Amniotic stem cell (primary cell): ENCODE measurements at regions not wholly inside any gene's neighbourhood (a gene's known extent, or its start where the extent isn't known, plus 50 kb on each side); places are given as distances from the start of the nearest gene placed in this dataset.
"Not testable (repeated sequence)": the region's sequence is repeated elsewhere in the genome, so short reads cannot be mapped to it uniquely, and the experiment has no call there.

Source experiments
- DNase-seq: peaks from one replicate; lab custom pipeline; 2025; lab: John Stamatoyannopoulos, UW

DNA sequence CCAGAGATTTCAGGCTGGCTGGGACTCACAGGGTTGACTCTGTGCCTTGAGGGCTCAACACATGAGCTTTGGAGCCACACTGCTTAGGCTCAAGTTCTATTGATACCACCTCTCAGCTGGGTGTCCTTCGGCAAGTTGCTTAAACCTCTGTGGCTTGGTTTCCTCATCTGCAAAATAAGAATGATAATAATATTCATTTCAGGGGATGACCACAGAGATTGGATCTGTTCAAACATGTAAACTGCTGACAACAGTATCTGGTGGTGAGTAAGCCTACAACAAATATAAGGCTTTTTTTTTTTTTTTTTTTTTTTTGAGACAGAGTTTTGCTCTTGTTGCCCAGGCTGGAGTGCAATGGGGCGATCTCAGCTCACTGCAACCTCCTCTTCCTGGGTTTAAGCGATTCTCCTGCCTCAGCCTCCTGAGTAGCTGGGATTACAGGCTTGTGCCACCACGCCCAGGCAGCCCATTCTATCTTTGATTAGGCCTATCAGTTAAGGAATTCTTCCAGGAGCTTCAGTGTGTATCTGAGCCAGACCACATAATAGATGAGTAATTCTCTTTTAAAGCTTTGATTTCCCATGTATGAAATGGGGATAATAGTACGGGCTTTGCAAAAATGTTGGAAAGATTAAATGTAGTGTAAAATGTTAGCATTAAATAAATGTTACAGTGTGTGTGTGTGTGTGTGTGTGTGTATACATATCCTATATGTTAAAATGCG lies 437.6 kb downstream of the PRDM2 start:
- DNase-seq, result no peak

DNA sequence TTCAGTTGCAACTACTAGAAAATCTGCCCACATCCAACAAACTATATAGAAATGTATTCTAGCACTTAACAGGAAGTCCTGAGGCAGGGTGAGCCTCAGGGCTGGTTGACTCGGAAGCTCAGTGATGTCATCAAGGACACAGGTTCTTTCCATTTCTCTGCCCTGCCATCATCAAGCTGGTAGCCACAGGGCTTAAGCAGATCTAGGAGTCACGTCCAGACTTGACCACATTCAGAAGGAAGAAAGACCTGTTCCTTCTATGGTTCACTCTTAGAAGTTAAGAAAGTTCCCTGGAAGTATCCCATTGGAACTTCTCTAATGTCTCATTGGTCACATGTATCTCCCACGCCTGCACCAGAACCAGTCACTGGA lies 438.1 kb downstream of the PRDM2 start:
- no peak for DNase-seq

DNA sequence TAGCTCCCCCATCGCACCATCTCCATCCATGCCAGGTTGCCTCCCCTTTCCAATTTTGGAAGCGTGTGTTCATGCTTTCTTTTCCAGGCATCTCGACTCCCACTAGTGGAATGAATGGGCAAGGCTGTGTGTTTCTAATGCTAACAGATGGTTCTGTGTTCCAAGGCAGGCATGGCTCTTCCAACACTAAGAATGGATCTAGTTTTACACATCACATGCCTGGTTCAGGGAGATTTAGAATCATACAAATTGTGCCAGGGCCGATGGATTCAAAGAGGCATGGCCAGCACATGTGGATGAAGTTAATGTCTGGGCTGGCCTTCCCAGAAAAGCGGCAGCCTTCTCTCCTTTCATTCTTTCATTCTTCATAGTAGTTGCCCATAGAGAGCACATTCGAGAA lies 438.7 kb downstream of the PRDM2 start:
- DNase-seq, result no peak

DNA sequence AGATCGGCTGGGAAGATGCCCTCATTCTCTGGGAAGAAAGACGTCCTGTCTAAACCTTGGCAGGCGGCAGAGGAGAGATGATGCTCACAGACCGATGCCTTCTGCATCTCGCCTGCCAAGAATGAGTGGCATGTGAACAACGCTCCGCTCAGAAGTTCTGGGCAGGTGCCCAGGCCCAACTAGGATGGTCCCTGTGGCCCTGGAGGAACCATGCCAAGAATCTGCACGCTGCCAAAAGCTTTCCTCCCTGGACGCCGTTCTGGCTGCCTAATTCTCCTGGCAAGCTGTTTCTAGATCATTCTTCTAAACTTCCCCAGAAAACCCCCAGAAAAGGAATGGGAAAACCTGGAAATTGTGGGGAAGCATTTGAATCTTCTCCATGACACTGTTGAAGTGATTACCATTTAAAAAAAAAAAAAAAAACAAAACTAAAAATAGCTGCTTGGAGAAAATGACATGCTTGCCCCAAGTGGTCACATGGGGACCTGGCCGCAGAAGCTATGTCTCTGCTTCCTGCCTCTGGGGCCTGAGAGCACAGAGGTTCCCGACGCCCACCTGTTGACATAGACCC lies 440.9 kb downstream of the PRDM2 start:
- DNase-seq, result no peak

DNA sequence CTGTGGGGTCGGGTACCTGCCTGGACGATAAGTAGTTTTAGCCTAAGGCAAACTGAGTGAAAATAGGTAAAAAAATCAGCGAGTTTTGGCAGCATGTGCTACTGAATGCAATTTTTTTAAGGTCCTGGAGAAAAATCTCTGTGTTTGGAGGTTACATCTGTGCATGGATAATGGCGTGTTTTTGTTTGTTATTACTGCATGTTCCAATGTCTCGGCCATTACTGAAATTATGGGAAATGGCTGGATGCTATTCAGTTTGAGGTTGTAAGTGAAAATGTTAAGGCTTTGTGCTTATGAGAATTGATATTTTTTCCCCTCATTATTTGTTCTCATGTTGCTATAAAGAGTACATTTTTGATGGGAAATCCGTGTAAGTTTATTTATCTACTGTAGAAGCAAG lies 441.7 kb downstream of the PRDM2 start:
- no peak for DNase-seq

DNA sequence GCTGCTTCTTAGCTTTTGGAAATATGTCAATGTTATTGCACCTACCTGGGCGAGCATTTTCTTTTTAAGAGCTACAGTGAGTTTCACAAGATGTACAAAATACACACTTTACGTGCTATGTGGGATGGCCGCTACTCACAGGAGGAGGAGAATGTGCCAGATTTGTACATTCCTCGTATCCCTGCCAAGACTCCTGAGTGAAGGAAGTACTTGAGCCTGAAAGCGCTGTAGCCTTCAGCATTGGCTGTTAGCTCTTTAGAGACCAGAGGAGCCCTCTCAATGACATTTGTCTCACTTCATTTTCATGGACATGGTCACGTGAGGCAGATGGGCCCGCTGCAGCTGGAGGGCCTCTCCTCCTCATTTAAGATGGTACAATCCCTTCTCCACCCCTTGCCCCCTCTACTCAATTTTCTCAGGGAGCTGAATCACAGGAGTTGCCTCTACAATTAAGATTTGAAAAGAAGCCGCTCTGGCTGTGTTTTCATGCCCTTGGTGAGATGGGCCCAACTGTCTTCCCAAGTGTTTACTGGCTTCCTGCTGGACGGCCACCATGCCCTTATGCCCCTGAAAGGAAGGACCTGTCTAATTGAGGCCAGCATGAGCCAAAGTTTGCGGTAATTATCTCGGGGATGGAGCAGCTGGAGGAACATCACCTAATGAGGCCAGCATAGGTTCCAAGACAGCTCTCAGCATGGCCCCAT lies 442.6 kb downstream of the PRDM2 start:
- DNase-seq, result no peak

DNA sequence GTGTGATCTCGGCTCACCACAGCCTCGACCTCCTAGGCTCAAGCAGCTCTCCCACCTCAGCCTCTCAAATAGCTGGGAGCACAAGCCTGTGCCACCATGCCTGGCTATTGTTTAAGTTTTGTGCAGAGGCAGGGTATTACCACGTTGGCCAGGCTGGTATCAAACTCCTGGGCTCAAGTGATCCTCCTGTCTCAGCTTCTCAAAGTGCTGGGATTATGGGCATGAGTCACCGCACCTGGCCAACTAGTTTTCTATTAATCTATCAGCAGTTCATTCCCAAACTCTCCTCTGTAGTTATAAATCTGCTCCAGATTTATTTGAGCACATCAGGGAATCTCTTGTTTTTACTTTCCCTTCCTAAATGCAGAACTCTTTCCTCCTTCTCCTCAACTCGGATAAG lies 443.8 kb downstream of the PRDM2 start:
- no peak for DNase-seq

DNA sequence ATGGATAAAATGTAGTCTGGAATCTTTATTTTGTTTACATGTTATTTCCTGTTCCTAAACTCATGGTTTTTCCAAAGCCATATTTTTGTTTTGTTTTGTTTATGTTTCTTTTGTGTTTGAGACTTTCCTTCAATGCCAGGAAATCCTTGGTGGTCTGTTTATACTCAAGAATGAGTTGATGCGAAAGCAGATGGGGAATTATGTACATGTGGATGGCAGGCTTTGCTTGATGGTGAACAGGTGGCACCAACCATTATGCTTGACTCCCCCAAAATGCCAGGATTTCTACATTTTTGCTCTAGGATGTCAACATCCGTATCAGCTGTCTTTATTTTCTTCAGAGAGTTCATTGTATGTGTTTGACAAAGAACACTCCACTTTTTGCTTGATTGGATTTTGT lies 448.5 kb downstream of the PRDM2 start:
- no peak for DNase-seq

DNA sequence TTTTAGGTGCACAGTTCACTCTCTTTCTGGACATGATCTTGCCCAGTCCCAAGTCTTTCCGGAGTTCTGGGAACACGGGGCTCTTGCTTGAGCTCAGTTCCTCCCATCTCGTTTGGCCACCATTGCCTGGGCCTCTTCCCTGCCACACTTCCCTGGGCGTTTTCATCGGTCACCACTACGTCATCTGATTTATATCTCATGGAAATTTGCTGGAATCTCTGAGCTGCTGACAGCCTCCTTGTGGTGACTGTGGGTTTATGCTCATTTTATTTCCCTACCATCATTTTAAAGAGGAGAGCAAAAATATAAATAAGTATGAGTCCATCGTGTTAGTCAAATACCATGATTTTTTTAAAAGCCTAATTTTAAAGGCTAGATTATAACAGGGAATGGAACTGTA lies 449.1 kb upstream of the KAZN start:
- DNase-seq, result no peak

DNA sequence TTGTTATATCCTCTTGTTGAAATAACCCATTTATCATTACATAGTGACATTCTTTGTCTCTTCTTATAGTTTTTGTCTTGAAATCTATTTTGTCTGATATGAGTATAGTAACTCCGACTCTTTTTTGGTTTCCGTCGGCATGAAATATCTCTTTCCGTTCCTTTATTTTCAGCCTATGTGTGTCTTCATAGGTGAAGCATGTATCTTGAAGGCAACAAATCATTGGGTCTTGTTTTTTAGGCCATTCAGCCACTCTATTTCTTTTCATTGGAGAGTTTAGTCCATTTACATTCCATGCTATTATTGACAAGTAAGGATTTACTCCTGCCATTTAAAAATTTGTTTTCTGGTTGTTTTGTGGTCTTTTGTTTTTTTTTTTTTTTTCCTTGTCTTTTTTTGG lies 441.9 kb upstream of the KAZN start:
- no peak for DNase-seq

DNA sequence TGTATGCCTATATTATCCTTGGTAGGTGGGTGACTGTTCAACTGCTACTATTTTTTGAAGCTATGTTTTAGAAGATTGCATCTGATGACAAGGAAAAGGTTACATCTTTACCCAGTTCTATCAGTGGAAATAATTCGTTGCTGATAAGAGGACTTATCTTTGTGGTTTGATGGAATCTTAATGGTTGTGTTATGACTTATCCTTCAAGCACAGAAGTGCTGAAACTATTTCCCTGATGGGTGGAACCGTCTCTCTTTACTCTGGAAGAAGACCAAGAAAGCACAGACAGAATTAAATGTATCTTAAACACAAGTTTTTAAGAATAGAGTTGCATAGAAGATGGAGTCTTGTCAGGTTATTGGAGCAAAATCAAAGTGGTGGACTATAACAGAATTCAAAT lies 437.7 kb upstream of the KAZN start:
- no peak for DNase-seq

DNA sequence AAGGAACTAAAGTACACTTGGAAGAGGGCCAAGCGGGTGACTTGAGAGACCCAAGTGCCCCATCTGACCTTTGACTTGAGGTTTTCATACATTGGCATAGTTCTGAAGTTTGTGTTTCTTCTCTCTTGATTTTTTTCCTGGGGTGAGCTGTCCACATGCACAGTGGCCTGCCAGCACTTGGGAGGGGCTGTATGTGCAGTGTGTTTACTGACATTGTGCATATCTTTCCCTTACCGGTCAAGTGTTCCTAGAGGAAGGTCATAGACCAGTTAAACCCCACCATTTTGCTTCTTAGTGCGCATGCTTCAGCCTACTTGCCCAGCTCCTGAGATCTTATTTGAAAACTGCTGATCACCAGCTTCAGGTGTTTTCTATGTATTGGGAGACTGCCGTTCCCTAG lies 435.2 kb upstream of the KAZN start:
- no peak for DNase-seq

DNA sequence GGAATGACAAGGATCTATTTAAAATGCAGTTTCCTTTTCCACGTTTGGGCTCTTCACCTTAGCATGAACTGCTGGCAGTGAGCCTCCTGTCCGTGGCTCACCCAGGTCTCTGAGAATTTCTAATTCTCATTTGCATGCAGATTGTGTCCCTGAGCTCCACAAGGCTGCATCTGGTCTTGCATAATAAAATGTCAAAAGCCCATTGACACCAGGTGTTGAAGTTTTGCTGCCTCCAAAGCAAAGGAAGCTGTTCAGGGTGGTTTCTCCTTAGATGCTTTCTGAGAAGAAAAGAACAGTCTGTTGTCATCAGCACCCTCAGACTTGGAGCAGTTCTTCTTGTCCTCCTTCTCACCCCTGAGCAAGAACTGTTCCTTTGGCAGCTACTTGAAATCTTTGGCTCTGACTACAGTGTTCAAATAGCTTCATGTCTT lies 433.1 kb upstream of the KAZN start:
- no peak for DNase-seq

DNA sequence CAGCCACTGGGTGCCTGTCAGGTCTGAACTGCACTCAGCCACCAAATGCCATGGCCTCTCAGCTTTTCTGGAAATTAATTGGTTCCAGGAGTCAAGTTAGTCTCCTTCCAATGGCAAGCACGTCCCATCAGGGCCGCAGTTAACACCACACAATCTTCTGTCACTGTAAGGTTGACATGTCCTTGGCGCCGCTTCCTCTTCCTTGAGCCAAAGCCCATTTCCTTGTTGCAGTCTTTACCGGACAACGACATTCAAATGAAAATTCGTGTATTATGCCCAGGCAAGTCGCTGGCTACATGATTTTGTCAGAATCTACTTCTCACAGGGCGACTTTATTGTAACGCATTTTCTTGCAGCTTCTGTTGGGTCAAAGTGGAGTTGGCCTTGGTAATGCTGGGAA lies 430.6 kb upstream of the KAZN start:
- no peak for DNase-seq

DNA sequence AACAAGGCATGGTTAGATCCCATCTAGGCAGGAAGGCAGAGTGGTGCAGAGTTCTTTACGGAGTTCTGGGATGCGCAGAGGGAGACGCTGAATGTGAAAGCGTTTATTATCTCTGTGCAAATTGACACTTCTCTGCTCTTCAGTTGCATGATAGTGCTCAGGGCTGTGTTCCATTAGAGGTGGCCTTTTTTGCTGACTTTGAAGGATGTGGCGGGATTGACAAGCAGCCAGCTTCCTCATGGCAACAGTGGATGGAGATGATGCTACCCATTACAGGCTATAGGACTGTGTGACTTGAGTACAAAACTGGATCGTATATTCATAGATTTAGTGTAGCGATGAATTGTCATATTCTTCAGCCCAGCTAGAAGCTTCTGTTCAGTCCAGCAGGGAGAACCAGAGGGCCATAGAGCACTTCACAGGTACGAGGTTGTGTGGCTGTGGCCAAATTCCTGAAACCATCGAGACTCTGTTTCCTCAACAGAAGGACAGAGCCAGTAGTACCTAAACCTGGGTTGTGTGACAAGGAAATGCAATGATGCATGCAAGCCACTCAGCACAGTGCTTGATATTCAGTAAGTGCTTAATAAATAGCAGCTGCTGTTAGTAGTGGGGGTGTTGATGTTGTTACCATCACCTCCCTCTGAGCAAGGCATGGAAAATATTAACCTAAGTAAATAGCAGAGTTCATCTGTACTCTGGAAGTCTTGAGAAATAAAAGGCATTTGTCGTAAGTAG lies 430.0 kb upstream of the KAZN start:
- DNase-seq, result no peak

DNA sequence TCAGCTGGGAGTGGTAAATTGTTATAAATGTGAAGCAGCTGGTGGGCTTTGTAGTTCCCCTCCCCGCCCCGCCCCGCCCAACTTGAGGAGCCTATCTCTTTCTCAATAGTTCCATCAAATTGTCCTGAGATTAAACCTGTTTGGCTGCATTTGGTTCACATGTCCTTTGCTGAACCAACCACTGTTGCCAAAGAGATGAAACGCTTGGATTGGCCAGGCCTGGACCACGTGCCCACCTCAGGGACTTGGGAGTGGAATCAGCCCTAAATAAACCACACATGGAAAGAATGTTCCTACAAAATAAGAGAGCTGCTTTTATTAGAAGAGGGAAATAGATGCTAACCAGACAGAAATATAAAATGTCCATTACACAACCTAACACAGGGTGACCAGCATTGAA lies 424.9 kb upstream of the KAZN start:
- no peak for DNase-seq

DNA sequence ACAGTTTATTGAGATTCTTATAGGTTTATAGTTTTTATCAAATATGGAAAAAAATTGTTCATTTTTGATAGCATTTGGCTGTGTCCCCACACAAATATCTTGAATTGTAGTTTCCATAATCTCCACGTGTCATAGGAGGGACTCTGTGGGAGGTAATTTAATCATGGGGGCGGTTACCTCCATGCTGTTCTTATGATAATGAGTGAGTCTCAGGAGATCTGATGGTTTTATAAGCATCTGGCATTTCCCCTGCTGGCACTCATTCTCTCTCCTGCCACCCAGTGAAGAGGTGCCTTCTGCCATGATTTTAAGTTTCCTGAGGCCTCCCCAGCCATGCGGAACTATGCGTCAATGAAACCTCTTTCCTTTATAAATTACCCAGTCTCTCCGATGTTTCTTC lies 420.6 kb upstream of the KAZN start:
- not testable (repeated sequence) for DNase-seq

DNA sequence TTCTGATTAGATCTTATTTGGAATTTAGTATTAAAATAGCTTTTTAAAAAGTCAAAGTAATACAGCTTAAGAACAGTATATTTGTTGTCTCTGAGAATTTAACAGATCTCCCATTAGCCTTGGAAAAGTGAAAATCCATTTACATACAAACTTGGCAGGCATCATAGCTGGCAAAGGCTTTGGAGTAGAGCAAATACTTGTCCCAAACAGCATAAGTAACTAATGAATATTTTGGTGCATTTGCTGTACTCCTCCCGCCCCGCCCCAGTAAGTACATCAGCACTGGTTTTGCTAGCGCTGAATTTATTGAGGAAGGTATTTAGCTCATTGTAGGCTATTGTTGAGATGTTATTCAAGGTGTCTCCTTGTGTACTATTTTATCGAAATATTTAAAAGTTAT lies 417.7 kb upstream of the KAZN start:
- no peak for DNase-seq

DNA sequence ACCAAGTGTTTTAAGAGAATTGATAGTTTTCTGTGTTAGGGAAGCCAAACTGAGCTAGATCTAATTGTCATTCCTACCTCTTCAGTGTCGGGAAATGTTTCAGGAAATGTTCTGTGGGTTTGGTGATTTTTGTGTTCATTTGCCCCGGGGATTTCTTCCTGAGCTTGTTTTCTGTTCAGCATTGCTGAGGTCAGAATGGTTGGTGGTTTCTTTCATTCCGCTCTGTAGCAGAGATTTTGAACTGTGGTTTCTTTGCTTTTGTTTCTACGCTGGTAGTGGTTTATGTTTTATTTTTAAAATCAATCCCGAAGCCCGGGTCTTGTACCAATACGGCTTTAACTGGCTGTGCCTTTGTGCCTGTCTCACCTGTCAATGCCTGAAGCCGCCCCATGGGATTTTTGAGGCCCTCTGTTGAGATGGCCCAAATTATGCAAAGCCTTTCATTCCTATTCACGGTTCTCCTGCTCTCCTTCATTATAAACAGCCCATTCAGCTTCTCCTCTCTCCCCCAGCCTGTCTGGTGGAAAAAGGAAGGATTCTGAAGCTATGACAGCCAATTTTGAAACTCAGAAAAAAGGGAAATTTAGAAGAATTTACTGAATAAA lies 417.2 kb upstream of the KAZN start:
- no peak for DNase-seq

DNA sequence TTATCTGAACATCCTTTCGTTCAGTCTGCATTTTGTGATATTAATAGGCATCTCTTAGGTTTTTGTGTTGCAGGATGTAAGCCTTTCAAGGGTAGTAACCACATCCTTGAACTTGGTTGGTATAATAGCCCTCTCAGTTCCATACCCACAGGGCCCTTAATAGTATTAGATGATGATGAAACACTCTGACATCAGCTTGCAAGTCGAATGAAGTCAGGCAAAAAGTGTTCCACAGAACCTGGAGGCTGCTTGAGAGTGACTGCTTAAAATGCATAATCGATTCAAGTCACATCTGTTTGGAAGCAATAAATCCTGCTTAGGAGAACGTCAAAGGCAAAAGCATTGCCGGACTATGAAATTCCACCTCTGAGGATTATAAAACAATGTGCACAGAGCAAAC lies 415.6 kb upstream of the KAZN start:
- DNase-seq, result no peak

DNA sequence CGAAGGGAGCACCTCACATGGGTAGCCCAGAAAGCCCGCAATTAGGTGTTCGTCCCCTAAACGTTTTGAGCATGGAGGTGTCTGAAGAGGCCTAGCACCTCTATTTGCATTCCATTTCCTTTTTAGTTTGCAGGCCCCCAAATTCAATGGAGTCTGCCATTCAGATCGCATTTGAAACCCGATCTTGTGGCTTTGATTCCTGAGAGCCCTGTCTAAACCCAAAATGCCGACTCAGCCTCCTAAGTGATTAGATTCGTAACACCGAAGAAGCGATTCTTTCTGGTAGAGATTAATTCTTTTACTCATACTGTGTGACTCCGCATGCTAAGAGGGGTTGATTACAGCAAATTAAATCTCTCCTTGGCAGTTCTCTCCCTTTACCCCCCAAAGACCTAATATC lies 415.2 kb upstream of the KAZN start:
- DNase-seq, result no peak

DNA sequence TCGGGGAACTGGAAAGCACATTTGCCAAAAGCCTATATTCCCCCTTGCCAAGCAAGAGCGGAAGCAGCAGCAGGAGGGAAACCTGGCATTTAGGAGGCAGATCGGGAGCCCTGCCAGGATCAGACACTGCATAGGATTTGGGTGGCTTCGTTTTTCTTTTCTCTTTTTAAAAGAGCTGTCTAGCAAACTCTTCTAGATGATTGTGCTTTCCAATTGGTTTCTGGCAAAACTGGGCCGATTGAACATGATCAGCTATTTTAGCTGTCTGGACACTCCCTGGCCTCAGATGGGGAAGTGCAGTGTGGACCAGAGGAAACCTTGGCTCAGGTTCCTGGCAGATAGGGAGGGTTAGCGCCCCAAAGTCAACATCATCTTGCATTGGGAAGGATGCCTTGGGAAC lies 414.0 kb upstream of the KAZN start:
- no peak for DNase-seq

DNA sequence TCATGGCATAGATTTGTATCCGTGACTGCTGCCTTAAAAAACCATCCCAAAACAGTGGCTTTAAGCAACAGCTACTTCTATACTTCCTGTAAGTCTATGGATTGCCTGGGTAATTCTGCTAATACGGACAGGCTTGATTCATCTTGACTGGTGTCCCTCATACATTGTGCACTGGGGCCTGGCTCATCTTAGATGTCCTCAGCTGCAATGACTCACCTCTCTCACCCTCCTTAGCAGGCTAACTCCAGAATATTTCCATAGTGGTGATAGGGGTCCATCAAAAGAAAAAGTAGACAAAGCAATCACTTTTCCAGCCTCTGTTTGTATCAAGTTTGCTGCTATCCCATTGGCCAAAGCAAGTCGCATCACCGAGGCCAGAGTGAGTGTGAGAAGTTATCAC lies 409.1 kb upstream of the KAZN start:
- no peak for DNase-seq
